ENCODE measurements at regions not wholly inside any gene's neighbourhood (a gene's known extent, or its start where the extent isn't known, plus 50 kb on each side); places are given as distances from the start of the nearest gene placed in this dataset.
"Not testable (repeated sequence)": the region's sequence is repeated elsewhere in the genome, so short reads cannot be mapped to it uniquely, and the experiment has no call there.

- Mint-ChIP-seq H3K4me3 (no peak overlapping the region), H3K27me3 (ENCODE audit: low read depth) (peaks cover 31% of the 10 kb centered on the region), H3K36me3 (ENCODE audit: insufficient read depth in 2 of 2) (no peaks in the 10 kb centered on the region), H3K27ac (no peak overlapping the region), H3K9me3 (no peaks in the 10 kb centered on the region), H3K4me1 (ENCODE audit: low read depth) (no peaks in the 10 kb centered on the region)
- DNase-seq (no peak), ATAC-seq (replicated peaks in 1 of 2) (no peak)
These were observed 72.7 kb upstream of the NALF2 start for GRCh38 chrX:69431420-69431819.

- H3K27me3 Mint-ChIP-seq (ENCODE audit: low read depth): peaks cover 31% of the 10 kb centered on the region
These were observed 73.3 kb upstream of the NALF2 start for GRCh38 chrX:69430785-69431184.

GRCh38 chrX:69429339-69430015 is 74.6 kb upstream of the NALF2 start:
- Mint-ChIP-seq H3K27ac (no peak overlapping the region), H3K36me3 (ENCODE audit: insufficient read depth in 2 of 2) (no peaks in the 10 kb centered on the region), H3K4me1 (ENCODE audit: low read depth) (no peaks in the 10 kb centered on the region), H3K9me3 (no peaks in the 10 kb centered on the region), H3K4me3 (no peak overlapping the region), H3K27me3 (ENCODE audit: low read depth) (peaks cover 31% of the 10 kb centered on the region)
- DNase-seq (no peak), ATAC-seq (replicated peaks in 1 of 2) (no peak)

More at GRCh38 chrX:69430785-69431184, 73.3 kb upstream of the NALF2 start:
- Mint-ChIP-seq H3K4me3 (no peak overlapping the region), H3K27ac (no peak overlapping the region), H3K4me1 (ENCODE audit: low read depth) (no peaks in the 10 kb centered on the region), H3K9me3 (no peaks in the 10 kb centered on the region), H3K36me3 (ENCODE audit: insufficient read depth in 2 of 2) (no peaks in the 10 kb centered on the region)
- ATAC-seq (replicated peaks in 1 of 2): no peak
- DNase-seq: no peak

- Mint-ChIP-seq H3K27me3 (ENCODE audit: low read depth) (peaks cover 31% of the 10 kb centered on the region), H3K9me3 (no peaks in the 10 kb centered on the region), H3K4me3 (no peak overlapping the region), H3K4me1 (ENCODE audit: low read depth) (no peaks in the 10 kb centered on the region), H3K27ac (no peak overlapping the region), H3K36me3 (ENCODE audit: insufficient read depth in 2 of 2) (no peaks in the 10 kb centered on the region)
- no peak for DNase-seq
- no peak for ATAC-seq (replicated peaks in 1 of 2)
These were observed 75.9 kb upstream of the NALF2 start for GRCh38 chrX:69428216-69428615.

GRCh38 chrX:69424910-69425309 is 79.2 kb upstream of the NALF2 start:
- Mint-ChIP-seq H3K36me3 (ENCODE audit: insufficient read depth in 2 of 2) (no peaks in the 10 kb centered on the region), H3K27ac (no peak overlapping the region), H3K4me1 (ENCODE audit: low read depth) (no peaks in the 10 kb centered on the region), H3K27me3 (ENCODE audit: low read depth) (peaks cover 33% of the 10 kb centered on the region), H3K9me3 (no peaks in the 10 kb centered on the region), H3K4me3 (no peak overlapping the region)
- ATAC-seq (replicated peaks in 1 of 2) (no peak), DNase-seq (no peak)

GRCh38 chrX:69424161-69424560 is 80.0 kb upstream of the NALF2 start:
- Mint-ChIP-seq H3K4me3 (no peak overlapping the region), H3K4me1 (ENCODE audit: low read depth) (no peaks in the 10 kb centered on the region), H3K9me3 (no peaks in the 10 kb centered on the region), H3K27ac (no peak overlapping the region), H3K27me3 (ENCODE audit: low read depth) (peaks cover 26% of the 10 kb centered on the region), H3K36me3 (ENCODE audit: insufficient read depth in 2 of 2) (no peaks in the 10 kb centered on the region)
- DNase-seq (no peak), ATAC-seq (replicated peaks in 1 of 2) (no peak)

GRCh38 chrX:69422208-69422607 is 81.9 kb upstream of the NALF2 start:
- not testable (repeated sequence) for H3K36me3 Mint-ChIP-seq (ENCODE audit: insufficient read depth in 2 of 2); ATAC-seq (replicated peaks in 1 of 2); H3K27ac Mint-ChIP-seq; H3K4me3 Mint-ChIP-seq; H3K9me3 Mint-ChIP-seq; H3K4me1 Mint-ChIP-seq (ENCODE audit: low read depth); H3K27me3 Mint-ChIP-seq (ENCODE audit: low read depth); DNase-seq

GRCh38 chrX:69415698-69416097 is 88.4 kb upstream of the NALF2 start:
- no peak for ATAC-seq (replicated peaks in 1 of 2)

GRCh38 chrX:69412661-69413060 is 91.5 kb upstream of the NALF2 start:
- Mint-ChIP-seq H3K27me3 (ENCODE audit: low read depth) (peaks cover 8% of the 10 kb centered on the region), H3K36me3 (ENCODE audit: insufficient read depth in 2 of 2) (peaks cover 0 to 2% of the 10 kb centered on the region in 2 donors), H3K4me3 (no peak overlapping the region), H3K27ac (no peak overlapping the region), H3K4me1 (ENCODE audit: low read depth) (no peaks in the 10 kb centered on the region), H3K9me3 (peaks cover 2 to 3% of the 10 kb centered on the region in 2 donors)
- no peak for ATAC-seq (replicated peaks in 1 of 2)
- no peak for DNase-seq

More at GRCh38 chrX:69415698-69416097, 88.4 kb upstream of the NALF2 start:
- H3K4me1 Mint-ChIP-seq (ENCODE audit: low read depth): no peaks in the 10 kb centered on the region
- H3K9me3 Mint-ChIP-seq: peaks cover 2 to 3% of the 10 kb centered on the region in 2 donors
- peaks cover 0 to 5% of the 10 kb centered on the region in 2 donors for H3K36me3 Mint-ChIP-seq (ENCODE audit: insufficient read depth in 2 of 2)
- no peak for DNase-seq
- H3K27ac Mint-ChIP-seq: no peak overlapping the region
- H3K4me3 Mint-ChIP-seq: no peak overlapping the region
- H3K27me3 Mint-ChIP-seq (ENCODE audit: low read depth): peaks cover 8% of the 10 kb centered on the region

- no peak for DNase-seq
- Mint-ChIP-seq H3K36me3 (ENCODE audit: insufficient read depth in 2 of 2) (no peaks in the 10 kb centered on the region), H3K4me1 (ENCODE audit: low read depth) (no peaks in the 10 kb centered on the region), H3K27ac (no peak overlapping the region), H3K9me3 (no peaks in the 10 kb centered on the region), H3K27me3 (ENCODE audit: low read depth) (peaks cover 66% of the 10 kb centered on the region), H3K4me3 (no peak overlapping the region)
- ATAC-seq (replicated peaks in 1 of 2): no peak
These were observed 105.2 kb upstream of the NALF2 start for GRCh38 chrX:69398881-69399280.

- no peak overlapping the region for H3K27ac Mint-ChIP-seq
- H3K4me1 Mint-ChIP-seq (ENCODE audit: low read depth): no peaks in the 10 kb centered on the region
- H3K27me3 Mint-ChIP-seq (ENCODE audit: low read depth): peaks cover 68% of the 10 kb centered on the region
- DNase-seq (no peak), ATAC-seq (replicated peaks in 1 of 2) (no peak)
- no peak overlapping the region for H3K4me3 Mint-ChIP-seq
- H3K36me3 Mint-ChIP-seq (ENCODE audit: insufficient read depth in 2 of 2): no peaks in the 10 kb centered on the region
- no peaks in the 10 kb centered on the region for H3K9me3 Mint-ChIP-seq
These were observed 107.2 kb upstream of the NALF2 start for GRCh38 chrX:69396916-69397315.

- ATAC-seq (replicated peaks in 1 of 2) (no peak), DNase-seq (no peak)
- Mint-ChIP-seq H3K9me3 (no peaks in the 10 kb centered on the region), H3K27ac (no peak overlapping the region), H3K36me3 (ENCODE audit: insufficient read depth in 2 of 2) (no peaks in the 10 kb centered on the region), H3K4me1 (ENCODE audit: low read depth) (no peaks in the 10 kb centered on the region), H3K27me3 (ENCODE audit: low read depth) (peaks cover 62% of the 10 kb centered on the region), H3K4me3 (no peak overlapping the region)
These were observed 108.8 kb upstream of the NALF2 start for GRCh38 chrX:69395306-69395705.

GRCh38 chrX:69389101-69389501 is 115.0 kb upstream of the NALF2 start:
- Mint-ChIP-seq H3K4me3 (no peak overlapping the region), H3K27ac (no peak overlapping the region)
- ATAC-seq (replicated peaks in 1 of 2): no peak

GRCh38 chrX:69388526-69388925 is 115.6 kb upstream of the NALF2 start:
- peaks cover 82% of the 10 kb centered on the region for H3K27me3 Mint-ChIP-seq (ENCODE audit: low read depth)
- H3K36me3 Mint-ChIP-seq (ENCODE audit: insufficient read depth in 2 of 2): no peaks in the 10 kb centered on the region
- H3K9me3 Mint-ChIP-seq: no peaks in the 10 kb centered on the region
- H3K4me1 Mint-ChIP-seq (ENCODE audit: low read depth): no peaks in the 10 kb centered on the region
- ATAC-seq (replicated peaks in 1 of 2) (no peak), DNase-seq (no peak)
- H3K4me3 Mint-ChIP-seq: no peak overlapping the region
- no peak overlapping the region for H3K27ac Mint-ChIP-seq

More at GRCh38 chrX:69389101-69389501, 115.0 kb upstream of the NALF2 start:
- no peak for DNase-seq
- peaks cover 82% of the 10 kb centered on the region for H3K27me3 Mint-ChIP-seq (ENCODE audit: low read depth)
- H3K9me3 Mint-ChIP-seq: no peaks in the 10 kb centered on the region
- H3K36me3 Mint-ChIP-seq (ENCODE audit: insufficient read depth in 2 of 2): no peaks in the 10 kb centered on the region
- no peaks in the 10 kb centered on the region for H3K4me1 Mint-ChIP-seq (ENCODE audit: low read depth)
